H9 (cell line): ENCODE measurements at regions not wholly inside any gene's neighbourhood (a gene's known extent, or its start where the extent isn't known, plus 50 kb on each side); places are given as distances from the start of the nearest gene placed in this dataset.

Experiments
- DNase-seq: peaks from one replicate; pipeline ENCODE4 v3.0.0-alpha.2; 2017
- H2AFZ ChIP-seq: one replicate; pipeline ENCODE4 v1.6.1; 2013; ENCODE audit warnings: mild to moderate bottlenecking, low read length, control low read depth, moderate library complexity
- H2AK5ac ChIP-seq: 2 replicates; pipeline ENCODE4 v1.6.1; 2013; ENCODE audit warnings: low read length, control low read depth, mixed read lengths; ENCODE audit not compliant: insufficient read length
- H2BK120ac ChIP-seq: one replicate; pipeline ENCODE4 v1.6.1; 2013; ENCODE audit warnings: low read depth, mild to moderate bottlenecking, low read length, control low read depth, inconsistent platforms; ENCODE audit not compliant: poor library complexity, severe bottlenecking
- H2BK12ac ChIP-seq: 2 replicates; pipeline ENCODE4 v1.6.1; 2013; ENCODE audit warnings: low read length, control low read depth, mixed read lengths, low read depth; ENCODE audit not compliant: insufficient read length
- H2BK15ac ChIP-seq: 2 replicates; pipeline ENCODE4 v1.6.1; 2013; ENCODE audit warnings: low read depth, low read length, control low read depth
- H2BK20ac ChIP-seq: one replicate; pipeline ENCODE4 v1.6.1; 2013; ENCODE audit warnings: low read depth, mild to moderate bottlenecking, low read length, control low read depth, inconsistent platforms; ENCODE audit not compliant: poor library complexity, severe bottlenecking
- H2BK5ac ChIP-seq: 2 replicates; pipeline ENCODE4 v1.6.1; 2013; ENCODE audit warnings: low read length, control low read depth, mixed read lengths; ENCODE audit not compliant: insufficient read length
- H3K14ac ChIP-seq: 2 replicates; pipeline ENCODE4 v1.6.1; 2013; ENCODE audit warnings: low read length, control low read depth; ENCODE audit not compliant: insufficient read depth
- H3K18ac ChIP-seq: 2 replicates; pipeline ENCODE4 v1.6.1; 2013; ENCODE audit warnings: low read depth, mild to moderate bottlenecking, mixed read lengths, low read length, control low read depth; ENCODE audit not compliant: insufficient read length
- H3K23ac ChIP-seq: 2 replicates; pipeline ENCODE4 v1.6.1; 2013; ENCODE audit warnings: low read length, control low read depth, mixed read lengths, low read depth; ENCODE audit not compliant: insufficient read length
- H3K23me2 ChIP-seq: 2 replicates; pipeline ENCODE4 v1.6.1; 2013; ENCODE audit warnings: low read depth, mild to moderate bottlenecking, mixed read lengths, low read length, control low read depth; ENCODE audit not compliant: insufficient read length, poor library complexity, severe bottlenecking
- H3K27ac ChIP-seq: 2 replicates; pipeline ENCODE4 v1.5.1; 2013; ENCODE audit warnings: low read length, control low read depth, mixed read lengths, low read depth; ENCODE audit not compliant: insufficient read length
- H3K27me3 ChIP-seq: 2 replicates; pipeline ENCODE4 v1.6.1; 2013; ENCODE audit warnings: low read length, control low read depth, inconsistent platforms; ENCODE audit not compliant: insufficient read depth
- H3K4ac ChIP-seq: 2 replicates; pipeline ENCODE4 v1.6.1; 2013; ENCODE audit warnings: low read depth, mild to moderate bottlenecking, control low read depth, inconsistent platforms, low read length, moderate library complexity
- H3K4me1 ChIP-seq: 2 replicates; pipeline ENCODE4 v1.6.1; 2013; ENCODE audit warnings: low read length, control low read depth, inconsistent platforms; ENCODE audit not compliant: insufficient read depth
- H3K4me2 ChIP-seq: 2 replicates; pipeline ENCODE4 v1.6.1; 2013; ENCODE audit warnings: low read length, control low read depth, mixed read lengths; ENCODE audit not compliant: insufficient read length, insufficient read depth
- H3K56ac ChIP-seq: 2 replicates; pipeline ENCODE4 v1.6.1; 2013; ENCODE audit warnings: low read depth, mild to moderate bottlenecking, mixed read lengths, low read length, control low read depth; ENCODE audit not compliant: insufficient read length
- H3K79me1 ChIP-seq: 2 replicates; pipeline ENCODE4 v1.6.1; 2013; ENCODE audit warnings: low read depth, mild to moderate bottlenecking, moderate library complexity, low read length, control low read depth, inconsistent platforms; ENCODE audit not compliant: insufficient read depth, poor library complexity, severe bottlenecking
- H3K79me2 ChIP-seq: 2 replicates; pipeline ENCODE4 v1.6.1; 2013; ENCODE audit warnings: low read length, control low read depth, inconsistent platforms; ENCODE audit not compliant: insufficient read depth
- H3K9ac ChIP-seq: 2 replicates; pipeline ENCODE4 v1.6.1; 2013; ENCODE audit warnings: low read length, control low read depth, mixed read lengths; ENCODE audit not compliant: insufficient read length; ENCODE audit errors: extremely low read depth
- H3K9me3 ChIP-seq: one replicate; pipeline ENCODE4 v1.6.1; 2013; ENCODE audit warnings: low read depth, low read length, inconsistent platforms; ENCODE audit not compliant: control insufficient read depth
- H3T11ph ChIP-seq: one replicate; pipeline ENCODE4 v1.6.1; 2013; ENCODE audit warnings: mild to moderate bottlenecking, low read length, control low read depth, inconsistent platforms
- H4K20me1 ChIP-seq: one replicate; pipeline ENCODE4 v1.6.1; 2013; ENCODE audit not compliant: control insufficient read depth, insufficient read length, insufficient read depth
- H4K5ac ChIP-seq: 2 replicates; pipeline ENCODE4 v1.6.1; 2013; ENCODE audit warnings: low read depth, mild to moderate bottlenecking, mixed read lengths, low read length, control low read depth; ENCODE audit not compliant: insufficient read length
- H4K8ac ChIP-seq: replicated peaks from 2 replicates; pipeline ENCODE4 v1.6.1; 2013; ENCODE audit warnings: low read length, control low read depth, mixed read lengths, low read depth; ENCODE audit not compliant: insufficient read length
- H4K91ac ChIP-seq: 2 replicates; pipeline ENCODE4 v1.6.1; 2013; ENCODE audit warnings: low read depth, mild to moderate bottlenecking, moderate library complexity, mixed read lengths, low read length, control low read depth; ENCODE audit not compliant: insufficient read length
- H3K27ac Mint-ChIP-seq, 3 experiments: 2 replicates in 2 of 3; 3 replicates in 1 of 3; pipeline ENCODE4 v1.8.0; 2020 to 2021; ENCODE audit warnings: mixed read lengths in 3 of 3, mild to moderate bottlenecking in 1 of 3, moderate library complexity in 1 of 3
- H3K27me3 Mint-ChIP-seq: 2 replicates; pipeline ENCODE4 v1.8.0; 2021; ENCODE audit warnings: low read depth, mild to moderate bottlenecking, moderate library complexity, mixed read lengths
- H3K36me3 Mint-ChIP-seq, 3 experiments: 2 replicates in 2 of 3; 3 replicates in 1 of 3; pipeline ENCODE4 v1.8.0; 2020 to 2021; ENCODE audit warnings: low read depth in 3 of 3, mixed read lengths in 3 of 3; ENCODE audit not compliant: insufficient read depth in 1 of 3
- H3K4me1 Mint-ChIP-seq, 2 experiments: 2 replicates each; pipeline ENCODE4 v1.8.0; 2020; ENCODE audit warnings: mixed read lengths in 2 of 2
- H3K4me3 Mint-ChIP-seq, 2 experiments: 2 replicates in 1 of 2; 3 replicates in 1 of 2; pipeline ENCODE4 v1.8.0; 2020 to 2021; ENCODE audit warnings: mild to moderate bottlenecking in 2 of 2, mixed read lengths in 2 of 2, moderate library complexity in 1 of 2
- H3K9me3 Mint-ChIP-seq, 2 experiments: 2 replicates in 1 of 2; 3 replicates in 1 of 2; pipeline ENCODE4 v1.8.0; 2020; ENCODE audit warnings: mild to moderate bottlenecking in 2 of 2, mixed read lengths in 2 of 2, moderate library complexity in 1 of 2
- WGBS: extraction: QIAGEN DNeasy Blood & Tissue Kit; methylation state at CpG from one replicate; pipeline ENCODE4 v1.1.7; 2013; ENCODE audit warnings: missing lambda C conversion rate, low lambda C conversion rate, mixed read lengths; ENCODE audit not compliant: insufficient read length; ENCODE audit errors: extremely low coverage; 5-methylcytosine and 5-hydroxymethylcytosine counted together
- TF ChIP-seq, protein P1 (sequence below): fragments of 200-600 bp; sonication (generic); conservative IDR thresholded peaks from 3 replicates; pipeline ENCODE4 v1.8.0; 2021; ENCODE audit warnings: antibody characterized with exemption, mild to moderate bottlenecking

- Histone ChIP-seq H3K14ac (no peak overlapping the region), H4K20me1 (no peaks in the 10 kb centered on the region), H3K79me2 (no peaks in the 10 kb centered on the region), H2AK5ac (no peak overlapping the region), H3K27me3 (no peaks in the 10 kb centered on the region), H3K18ac (no peak overlapping the region), H3K23me2 (no peaks in the 10 kb centered on the region), H3K4ac (no peak overlapping the region), H4K91ac (no peak overlapping the region), H2BK15ac (no peak overlapping the region), H3K56ac (no peak overlapping the region), H3K9me3 (no peaks in the 10 kb centered on the region), H2BK5ac (no peak overlapping the region), H2BK20ac (no peak overlapping the region), H2BK12ac (no peak overlapping the region), H3K4me1 (no peaks in the 10 kb centered on the region), H3K79me1 (no peaks in the 10 kb centered on the region), H2AFZ (no peak overlapping the region), H2BK120ac (no peak overlapping the region), H3K9ac (no peak overlapping the region), H4K8ac (no peak overlapping the region), H3K23ac (no peak overlapping the region), H3K27ac (no peak overlapping the region), H3K4me2 (no peak overlapping the region), H3T11ph (no peak overlapping the region), H4K5ac (no peak overlapping the region)
- Mint-ChIP-seq H3K27ac (no peak overlapping the region), H3K9me3 (no peaks in the 10 kb centered on the region), H3K4me1 (peaks cover 0 to 4% of the 10 kb centered on the region in 2 experiments; a peak in 1 of 4 replicates), H3K36me3 (no peaks in the 10 kb centered on the region), H3K4me3 (no peak overlapping the region), H3K27me3 (no peaks in the 10 kb centered on the region)
- DNase-seq: no peak
- TF ChIP-seq, protein P1, sequence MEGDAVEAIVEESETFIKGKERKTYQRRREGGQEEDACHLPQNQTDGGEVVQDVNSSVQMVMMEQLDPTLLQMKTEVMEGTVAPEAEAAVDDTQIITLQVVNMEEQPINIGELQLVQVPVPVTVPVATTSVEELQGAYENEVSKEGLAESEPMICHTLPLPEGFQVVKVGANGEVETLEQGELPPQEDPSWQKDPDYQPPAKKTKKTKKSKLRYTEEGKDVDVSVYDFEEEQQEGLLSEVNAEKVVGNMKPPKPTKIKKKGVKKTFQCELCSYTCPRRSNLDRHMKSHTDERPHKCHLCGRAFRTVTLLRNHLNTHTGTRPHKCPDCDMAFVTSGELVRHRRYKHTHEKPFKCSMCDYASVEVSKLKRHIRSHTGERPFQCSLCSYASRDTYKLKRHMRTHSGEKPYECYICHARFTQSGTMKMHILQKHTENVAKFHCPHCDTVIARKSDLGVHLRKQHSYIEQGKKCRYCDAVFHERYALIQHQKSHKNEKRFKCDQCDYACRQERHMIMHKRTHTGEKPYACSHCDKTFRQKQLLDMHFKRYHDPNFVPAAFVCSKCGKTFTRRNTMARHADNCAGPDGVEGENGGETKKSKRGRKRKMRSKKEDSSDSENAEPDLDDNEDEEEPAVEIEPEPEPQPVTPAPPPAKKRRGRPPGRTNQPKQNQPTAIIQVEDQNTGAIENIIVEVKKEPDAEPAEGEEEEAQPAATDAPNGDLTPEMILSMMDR: no peak
- WGBS: no CpG with 5 or more reads among the region's 2 CpGs
Measured at GRCh38 chr3:159172473-159172872, 370.6 kb downstream of the MFSD1 start.
